Uterus (tissue), 3 donors: ENCODE measurements at regions not wholly inside any gene's neighbourhood (a gene's known extent, or its start where the extent isn't known, plus 50 kb on each side); places are given as distances from the start of the nearest gene placed in this dataset.

Experiments used
- DNase-seq, 2 donors: peaks; one replicate each; pipeline ENCODE4 v3.0.0-alpha.2; 2019 to 2020
- H3K27ac ChIP-seq, 2 donors: fragments of 200-600 bp; sonication (generic); 1 replicate in 1 of 2; 2 replicates in 1 of 2; pipeline ENCODE4 v1.5.1; 2016 to 2018
- H3K27me3 ChIP-seq, 2 donors: fragments of 200-600 bp; sonication (generic); one replicate each; pipeline ENCODE4 v1.5.1; 2018 to 2019; ENCODE audit warnings: control low read depth in 1 of 2
- H3K36me3 ChIP-seq, 2 donors: fragments of 200-600 bp; sonication (generic); one replicate each; pipeline ENCODE4 v1.5.1; 2019; ENCODE audit warnings: control low read depth in 1 of 2
- H3K4me1 ChIP-seq, 2 donors: fragments of 200-600 bp; sonication (generic); one replicate each; pipeline ENCODE4 v1.5.1; 2018 to 2019; ENCODE audit warnings: control low read depth in 1 of 2
- H3K4me3 ChIP-seq, 2 donors: fragments of 200-600 bp; sonication (generic); 1 replicate in 1 of 2; 2 replicates in 1 of 2; pipeline ENCODE4 v1.5.1; 2018 to 2019; ENCODE audit warnings: mild to moderate bottlenecking in 1 of 2
- H3K9me3 ChIP-seq, 2 donors: fragments of 200-600 bp; sonication (generic); one replicate each; pipeline ENCODE4 v1.5.1; 2019; ENCODE audit warnings: control low read depth in 1 of 2
- POLR2A ChIP-seq, 2 donors: fragments of 450-650 bp; IDR thresholded peaks; one replicate each; pipeline ENCODE4 v1.6.1; 2016; ENCODE audit warnings: antibody characterized with exemption in 2 of 2, mild to moderate bottlenecking in 1 of 2, moderate library complexity in 1 of 2
- intact Hi-C: fragments of 100-400 bp; cut with DNase I; formaldehyde crosslinking; loops from one replicate; pipeline ENCODE4 v1.15.1; 2023; ENCODE audit warnings: low total_unique reads
- TF ChIP-seq, protein P1 (sequence below), 4 experiments: fragments of 200-600 bp in 2 of 4; fragments of 450-650 bp in 2 of 4; sonication (generic) in 2 of 4; IDR thresholded peaks; one replicate each; pipeline ENCODE4 v1.5.1; 2016 to 2019; ENCODE audit warnings: antibody characterized with exemption in 4 of 4, mild to moderate bottlenecking in 2 of 4, moderate library complexity in 1 of 4
- donor health status: DM: yes; HTN: yes; CAD: no.

DNA sequence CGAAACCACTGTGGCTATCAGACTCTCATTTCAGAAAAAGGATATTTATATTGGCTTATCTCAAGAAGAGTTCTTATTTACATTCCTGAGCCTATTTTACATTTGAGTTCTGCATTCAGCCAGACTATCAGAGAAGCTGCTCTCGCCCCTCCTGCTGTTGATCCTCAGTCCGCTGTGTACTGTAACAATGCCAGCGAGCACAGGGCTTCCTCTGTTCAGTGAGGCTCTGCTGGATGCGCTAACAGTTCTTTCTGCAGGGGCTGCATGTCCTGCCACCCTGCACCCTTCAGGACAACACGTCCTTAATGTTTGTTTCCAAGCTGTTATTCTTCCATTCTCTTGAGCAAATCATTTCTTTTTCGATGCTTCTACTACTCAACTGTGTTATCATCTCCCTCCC is 463.7 kb upstream of the SGCG start:
- TF ChIP-seq, protein P1, sequence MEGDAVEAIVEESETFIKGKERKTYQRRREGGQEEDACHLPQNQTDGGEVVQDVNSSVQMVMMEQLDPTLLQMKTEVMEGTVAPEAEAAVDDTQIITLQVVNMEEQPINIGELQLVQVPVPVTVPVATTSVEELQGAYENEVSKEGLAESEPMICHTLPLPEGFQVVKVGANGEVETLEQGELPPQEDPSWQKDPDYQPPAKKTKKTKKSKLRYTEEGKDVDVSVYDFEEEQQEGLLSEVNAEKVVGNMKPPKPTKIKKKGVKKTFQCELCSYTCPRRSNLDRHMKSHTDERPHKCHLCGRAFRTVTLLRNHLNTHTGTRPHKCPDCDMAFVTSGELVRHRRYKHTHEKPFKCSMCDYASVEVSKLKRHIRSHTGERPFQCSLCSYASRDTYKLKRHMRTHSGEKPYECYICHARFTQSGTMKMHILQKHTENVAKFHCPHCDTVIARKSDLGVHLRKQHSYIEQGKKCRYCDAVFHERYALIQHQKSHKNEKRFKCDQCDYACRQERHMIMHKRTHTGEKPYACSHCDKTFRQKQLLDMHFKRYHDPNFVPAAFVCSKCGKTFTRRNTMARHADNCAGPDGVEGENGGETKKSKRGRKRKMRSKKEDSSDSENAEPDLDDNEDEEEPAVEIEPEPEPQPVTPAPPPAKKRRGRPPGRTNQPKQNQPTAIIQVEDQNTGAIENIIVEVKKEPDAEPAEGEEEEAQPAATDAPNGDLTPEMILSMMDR (IDR thresholded peaks at IDR 0.05) = no peak
- TF ChIP-seq POLR2A (IDR thresholded peaks at IDR 0.05) = no peak
- intact Hi-C loops = no loop called here
- Histone ChIP-seq H3K36me3 (no peaks in the 10 kb centered on the region), H3K4me1 (no peaks in the 10 kb centered on the region), H3K27ac (no peak overlapping the region), H3K4me3 (no peak overlapping the region), H3K27me3 (no peaks in the 10 kb centered on the region), H3K9me3 (no peaks in the 10 kb centered on the region)
- no peak for DNase-seq

DNA sequence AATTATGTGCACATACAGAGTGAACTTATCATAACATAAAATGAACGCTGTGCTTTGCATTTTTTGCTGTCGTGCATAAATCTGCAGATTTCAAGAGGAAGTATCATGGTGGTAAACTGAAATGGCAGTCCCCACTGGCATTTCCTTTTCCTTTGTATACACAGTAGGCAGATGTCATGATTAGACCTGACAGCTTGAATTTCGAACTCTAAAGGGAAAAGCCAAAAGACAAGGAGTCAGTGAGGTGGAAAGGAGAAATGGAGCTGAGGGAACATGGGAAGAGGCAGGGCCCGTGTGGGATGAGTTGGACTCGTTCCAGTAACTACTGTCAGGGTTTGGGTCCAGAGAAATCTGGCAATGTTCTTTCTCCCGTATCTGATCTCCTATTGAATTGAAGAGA is 454.1 kb upstream of the SGCG start:
- TF ChIP-seq, protein P1 (IDR thresholded peaks at IDR 0.05) = no peak
- no peak for TF ChIP-seq POLR2A (IDR thresholded peaks at IDR 0.05)
- no peaks in the 10 kb centered on the region for H3K9me3 ChIP-seq
- no peak overlapping the region for H3K27ac ChIP-seq
- H3K27me3 ChIP-seq = no peaks in the 10 kb centered on the region
- intact Hi-C loops = no loop called here
- no peaks in the 10 kb centered on the region for H3K4me1 ChIP-seq
- DNase-seq = no peak
- no peak overlapping the region for H3K4me3 ChIP-seq
- H3K36me3 ChIP-seq = no peaks in the 10 kb centered on the region

DNA sequence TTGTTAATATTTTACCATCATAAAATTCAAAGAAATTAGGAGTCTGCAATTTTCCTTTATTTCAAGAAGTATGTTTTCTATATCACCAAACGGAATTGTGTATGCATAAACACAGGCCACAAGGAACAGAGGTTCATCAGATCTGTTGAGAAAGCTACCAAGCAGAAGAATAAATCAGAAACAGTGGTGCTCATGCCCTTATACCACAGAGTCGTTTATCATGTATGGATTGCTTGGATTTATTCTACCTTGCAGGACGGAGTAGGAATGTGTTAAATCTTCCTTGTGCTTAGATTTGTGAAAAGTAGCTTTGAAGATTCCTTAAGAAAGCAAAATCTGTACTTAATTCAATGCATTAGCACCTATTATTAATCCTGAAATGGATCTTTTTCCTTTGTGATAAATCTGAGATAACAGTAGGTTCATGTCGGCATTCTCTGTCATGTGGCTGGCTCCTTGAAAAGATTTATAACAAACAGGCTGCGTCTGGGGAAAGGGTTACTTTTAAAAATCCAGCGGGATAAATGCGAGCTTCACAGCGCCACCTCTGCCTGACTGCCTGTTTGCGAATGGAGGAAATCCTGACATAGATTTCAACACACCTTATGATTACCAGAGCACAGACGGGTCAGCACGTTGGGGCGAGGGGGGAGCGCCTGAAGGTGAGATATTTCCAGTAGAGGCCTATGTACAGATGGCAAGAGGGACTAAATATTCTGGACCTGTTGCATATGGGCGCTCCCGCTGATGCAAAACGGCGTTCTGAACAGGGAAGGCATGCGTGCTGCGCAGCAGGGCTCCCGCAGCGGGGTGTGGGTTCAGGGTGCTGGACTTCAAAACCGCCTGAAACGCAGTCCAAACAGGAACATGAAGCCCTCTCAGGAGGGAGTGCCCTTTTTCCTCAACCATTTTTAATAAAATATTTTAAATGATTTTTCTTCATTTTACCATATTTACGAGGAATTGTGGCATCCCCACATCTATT is 445.5 kb upstream of the SGCG start:
- no peaks in the 10 kb centered on the region for H3K9me3 ChIP-seq
- H3K27ac ChIP-seq = no peak overlapping the region
- H3K36me3 ChIP-seq = no peaks in the 10 kb centered on the region
- TF ChIP-seq, protein P1 (IDR thresholded peaks at IDR 0.05) = no peak
- no peak for TF ChIP-seq POLR2A (IDR thresholded peaks at IDR 0.05)
- DNase-seq = no peak
- intact Hi-C loops = no loop called here
- no peaks in the 10 kb centered on the region for H3K27me3 ChIP-seq
- H3K4me1 ChIP-seq = no peaks in the 10 kb centered on the region
- no peak overlapping the region for H3K4me3 ChIP-seq

DNA sequence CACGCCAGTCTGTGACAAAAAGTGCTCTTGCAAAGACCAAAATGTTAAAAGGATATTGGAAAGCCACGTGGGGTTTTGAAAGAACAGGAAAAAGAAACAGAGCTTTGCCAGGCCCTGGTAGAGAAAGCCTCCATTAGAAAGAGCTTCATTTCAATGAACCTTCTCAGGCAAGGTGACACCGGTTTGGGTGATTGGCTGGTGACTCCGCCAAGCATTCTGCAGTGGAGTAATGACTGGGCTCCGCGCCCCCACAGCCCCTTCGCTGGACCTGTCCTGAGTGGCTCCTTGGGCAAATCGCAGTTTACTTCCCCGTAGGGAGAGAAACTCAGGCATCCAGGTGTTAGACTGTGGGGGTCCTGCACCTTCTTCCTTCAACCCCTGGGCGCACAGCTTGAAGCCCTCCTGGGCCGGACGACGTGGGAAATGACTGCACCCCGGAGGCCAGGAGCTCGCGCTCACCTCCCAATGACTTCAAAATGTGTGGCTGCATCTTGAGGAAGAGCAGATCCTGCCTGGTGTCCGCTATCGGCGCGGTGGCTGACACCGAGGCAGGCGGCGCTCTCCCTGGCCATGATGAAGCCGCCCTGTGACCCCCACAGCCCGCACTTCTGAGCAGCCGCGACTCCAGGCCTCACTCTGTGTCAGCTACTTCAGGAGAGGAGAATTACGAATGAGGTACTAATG is 444.6 kb upstream of the SGCG start:
- Histone ChIP-seq H3K27ac (no peak overlapping the region), H3K4me3 (no peak overlapping the region), H3K27me3 (no peaks in the 10 kb centered on the region), H3K4me1 (no peaks in the 10 kb centered on the region), H3K36me3 (no peaks in the 10 kb centered on the region), H3K9me3 (no peaks in the 10 kb centered on the region)
- TF ChIP-seq POLR2A (IDR thresholded peaks at IDR 0.05) = no peak
- TF ChIP-seq, protein P1 (IDR thresholded peaks at IDR 0.05) = no peak
- intact Hi-C loops = no loop called here
- DNase-seq = no peak

DNA sequence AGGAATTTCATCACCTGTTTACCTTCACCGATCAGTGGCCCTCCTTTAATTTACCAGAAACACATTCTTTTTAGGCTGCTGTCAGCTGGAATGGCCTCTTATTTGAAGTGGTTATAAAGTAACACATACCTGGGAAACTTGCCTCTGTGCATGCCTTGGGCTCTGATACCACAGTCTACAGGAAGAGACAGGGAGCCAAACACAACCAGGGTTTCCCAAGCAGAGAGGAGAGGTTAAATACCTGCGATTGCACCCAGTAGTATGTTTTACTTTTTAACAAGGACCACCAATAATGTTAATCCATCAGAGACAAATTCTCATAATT is 444.0 kb upstream of the SGCG start:
- no peaks in the 10 kb centered on the region for H3K4me1 ChIP-seq
- intact Hi-C loops = no loop called here
- H3K27ac ChIP-seq = no peak overlapping the region
- H3K4me3 ChIP-seq = no peak overlapping the region
- no peak for DNase-seq
- no peak for TF ChIP-seq POLR2A (IDR thresholded peaks at IDR 0.05)
- no peaks in the 10 kb centered on the region for H3K9me3 ChIP-seq
- H3K36me3 ChIP-seq = no peaks in the 10 kb centered on the region
- H3K27me3 ChIP-seq = no peaks in the 10 kb centered on the region
